NB4 (cell line): ENCODE measurements at regions not wholly inside any gene's neighbourhood (a gene's known extent, or its start where the extent isn't known, plus 50 kb on each side); places are given as distances from the start of the nearest gene placed in this dataset.

Source experiments
- CTCF ChIP-seq: IDR thresholded peaks from one replicate; pipeline ENCODE4 v1.5.1; 2012; ENCODE audit warnings: low read depth, low read length
- MAX ChIP-seq: IDR thresholded peaks from 2 replicates; pipeline ENCODE4 v1.6.1; 2011; ENCODE audit warnings: low read depth, low read length
- MYC ChIP-seq: IDR thresholded peaks from 2 replicates; pipeline ENCODE4 v1.6.1; 2011; ENCODE audit warnings: low read depth, low read length
- POLR2A ChIP-seq: IDR thresholded peaks from 2 replicates; pipeline ENCODE4 v1.6.1; 2011; ENCODE audit warnings: mild to moderate bottlenecking; ENCODE audit not compliant: insufficient read length; ENCODE audit errors: extremely low read depth

DNA sequence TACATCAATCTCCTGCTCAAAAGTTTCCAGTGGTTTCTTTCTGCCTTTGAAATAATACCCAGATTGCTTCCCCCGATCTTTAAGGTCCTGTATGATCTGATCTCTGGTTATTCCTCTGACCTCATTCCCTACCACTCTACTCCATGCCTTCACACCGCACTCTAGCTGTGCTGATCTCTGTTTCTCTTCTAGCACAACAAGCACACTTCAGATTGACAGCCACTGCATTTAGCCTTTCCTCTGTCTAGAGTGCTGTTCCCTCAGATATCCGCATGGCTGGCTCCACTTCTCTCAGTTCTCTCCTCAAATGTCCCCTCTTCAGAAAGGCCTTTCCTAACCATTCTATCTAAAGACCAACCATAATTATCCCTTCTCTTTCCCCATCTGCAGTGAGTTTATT is 370.4 kb upstream of the FGF13 start:
- TF ChIP-seq CTCF (no peak), POLR2A (no peak), MAX (no peak), MYC (no peak)
